ENCODE measurements at regions not wholly inside any gene's neighbourhood (a gene's known extent, or its start where the extent isn't known, plus 50 kb on each side); places are given as distances from the start of the nearest gene placed in this dataset.
"Not testable (repeated sequence)": the region's sequence is repeated elsewhere in the genome, so short reads cannot be mapped to it uniquely, and the experiment has no call there.

- H3K4me1 ChIP-seq (ENCODE audit: control insufficient read depth, insufficient read depth, low read length, poor library complexity, severe bottlenecking); H3K4me3 ChIP-seq (ENCODE audit: insufficient read depth, low read depth, low read length, poor library complexity, severe bottlenecking); H3K27me3 ChIP-seq (replicated peaks; ENCODE audit: control insufficient read depth, insufficient read depth, low read length, poor library complexity, severe bottlenecking); H3K9me3 ChIP-seq (ENCODE audit: control insufficient read depth, low read length); DNase-seq; H3K36me3 ChIP-seq (ENCODE audit: control insufficient read depth, insufficient read depth, low read length); H3K27ac ChIP-seq (ENCODE audit: insufficient read depth, low read length, poor library complexity, severe bottlenecking): not testable (repeated sequence)
These were observed 80.3 kb downstream of the LYZL2 start for GRCh38 chr10:30549134-30549687.

GRCh38 chr10:30546511-30546910 lies 83.0 kb downstream of the LYZL2 start:
- H3K27me3 ChIP-seq (replicated peaks; ENCODE audit: control insufficient read depth, insufficient read depth, low read length, poor library complexity, severe bottlenecking) = no peaks in the 10 kb centered on the region

GRCh38 chr10:30542895-30543288 lies 86.7 kb downstream of the LYZL2 start:
- DNase-seq = no peak
- no peaks in the 10 kb centered on the region for H3K36me3 ChIP-seq (ENCODE audit: control insufficient read depth, insufficient read depth, low read length)
- H3K4me3 ChIP-seq (ENCODE audit: insufficient read depth, low read depth, low read length, poor library complexity, severe bottlenecking) = no peak overlapping the region
- H3K9me3 ChIP-seq (ENCODE audit: control insufficient read depth, low read length) = no peaks in the 10 kb centered on the region
- no peak overlapping the region for H3K27ac ChIP-seq (ENCODE audit: insufficient read depth, low read length, poor library complexity, severe bottlenecking)
- no peaks in the 10 kb centered on the region for H3K4me1 ChIP-seq (ENCODE audit: control insufficient read depth, insufficient read depth, low read length, poor library complexity, severe bottlenecking)
- no peaks in the 10 kb centered on the region for H3K27me3 ChIP-seq (replicated peaks; ENCODE audit: control insufficient read depth, insufficient read depth, low read length, poor library complexity, severe bottlenecking)

More at GRCh38 chr10:30546511-30546910, 83.0 kb downstream of the LYZL2 start:
- Histone ChIP-seq H3K9me3 (ENCODE audit: control insufficient read depth, low read length) (no peaks in the 10 kb centered on the region), H3K4me1 (ENCODE audit: control insufficient read depth, insufficient read depth, low read length, poor library complexity, severe bottlenecking) (no peaks in the 10 kb centered on the region), H3K36me3 (ENCODE audit: control insufficient read depth, insufficient read depth, low read length) (no peaks in the 10 kb centered on the region), H3K4me3 (ENCODE audit: insufficient read depth, low read depth, low read length, poor library complexity, severe bottlenecking) (no peak overlapping the region), H3K27ac (ENCODE audit: insufficient read depth, low read length, poor library complexity, severe bottlenecking) (no peak overlapping the region)
- DNase-seq = no peak

- Histone ChIP-seq H3K4me3 (ENCODE audit: insufficient read depth, low read depth, low read length, poor library complexity, severe bottlenecking) (no peak overlapping the region), H3K4me1 (ENCODE audit: control insufficient read depth, insufficient read depth, low read length, poor library complexity, severe bottlenecking) (no peaks in the 10 kb centered on the region), H3K9me3 (ENCODE audit: control insufficient read depth, low read length) (no peaks in the 10 kb centered on the region), H3K27me3 (replicated peaks; ENCODE audit: control insufficient read depth, insufficient read depth, low read length, poor library complexity, severe bottlenecking) (no peaks in the 10 kb centered on the region), H3K27ac (ENCODE audit: insufficient read depth, low read length, poor library complexity, severe bottlenecking) (no peak overlapping the region), H3K36me3 (ENCODE audit: control insufficient read depth, insufficient read depth, low read length) (no peaks in the 10 kb centered on the region)
- no peak for DNase-seq
These were observed 87.3 kb downstream of the LYZL2 start for GRCh38 chr10:30542001-30542894.

- H3K9me3 ChIP-seq (ENCODE audit: control insufficient read depth, low read length) = no peaks in the 10 kb centered on the region
- H3K36me3 ChIP-seq (ENCODE audit: control insufficient read depth, insufficient read depth, low read length) = no peaks in the 10 kb centered on the region
- H3K27me3 ChIP-seq (replicated peaks; ENCODE audit: control insufficient read depth, insufficient read depth, low read length, poor library complexity, severe bottlenecking) = no peaks in the 10 kb centered on the region
- no peak for DNase-seq
- no peak overlapping the region for H3K4me3 ChIP-seq (ENCODE audit: insufficient read depth, low read depth, low read length, poor library complexity, severe bottlenecking)
- H3K27ac ChIP-seq (ENCODE audit: insufficient read depth, low read length, poor library complexity, severe bottlenecking) = no peak overlapping the region
- H3K4me1 ChIP-seq (ENCODE audit: control insufficient read depth, insufficient read depth, low read length, poor library complexity, severe bottlenecking) = no peaks in the 10 kb centered on the region
These were observed 89.3 kb downstream of the LYZL2 start for GRCh38 chr10:30540276-30540675.

- no peak for DNase-seq
- Histone ChIP-seq H3K36me3 (ENCODE audit: control insufficient read depth, insufficient read depth, low read length) (no peaks in the 10 kb centered on the region), H3K27ac (ENCODE audit: insufficient read depth, low read length, poor library complexity, severe bottlenecking) (no peak overlapping the region), H3K27me3 (replicated peaks; ENCODE audit: control insufficient read depth, insufficient read depth, low read length, poor library complexity, severe bottlenecking) (no peaks in the 10 kb centered on the region), H3K4me1 (ENCODE audit: control insufficient read depth, insufficient read depth, low read length, poor library complexity, severe bottlenecking) (no peaks in the 10 kb centered on the region), H3K9me3 (ENCODE audit: control insufficient read depth, low read length) (no peaks in the 10 kb centered on the region), H3K4me3 (ENCODE audit: insufficient read depth, low read depth, low read length, poor library complexity, severe bottlenecking) (no peak overlapping the region)
These were observed 91.5 kb downstream of the LYZL2 start for GRCh38 chr10:30538086-30538485.

- DNase-seq = no peak
- Histone ChIP-seq H3K4me1 (ENCODE audit: control insufficient read depth, insufficient read depth, low read length, poor library complexity, severe bottlenecking) (no peaks in the 10 kb centered on the region), H3K36me3 (ENCODE audit: control insufficient read depth, insufficient read depth, low read length) (no peaks in the 10 kb centered on the region), H3K27me3 (replicated peaks; ENCODE audit: control insufficient read depth, insufficient read depth, low read length, poor library complexity, severe bottlenecking) (no peaks in the 10 kb centered on the region), H3K27ac (ENCODE audit: insufficient read depth, low read length, poor library complexity, severe bottlenecking) (no peak overlapping the region), H3K4me3 (ENCODE audit: insufficient read depth, low read depth, low read length, poor library complexity, severe bottlenecking) (no peak overlapping the region), H3K9me3 (ENCODE audit: control insufficient read depth, low read length) (no peaks in the 10 kb centered on the region)
These were observed 92.0 kb downstream of the LYZL2 start for GRCh38 chr10:30537586-30537985.

GRCh38 chr10:30537158-30537557 lies 92.4 kb downstream of the LYZL2 start:
- H3K27me3 ChIP-seq (replicated peaks; ENCODE audit: control insufficient read depth, insufficient read depth, low read length, poor library complexity, severe bottlenecking); H3K27ac ChIP-seq (ENCODE audit: insufficient read depth, low read length, poor library complexity, severe bottlenecking); H3K4me3 ChIP-seq (ENCODE audit: insufficient read depth, low read depth, low read length, poor library complexity, severe bottlenecking); H3K4me1 ChIP-seq (ENCODE audit: control insufficient read depth, insufficient read depth, low read length, poor library complexity, severe bottlenecking); H3K9me3 ChIP-seq (ENCODE audit: control insufficient read depth, low read length); H3K36me3 ChIP-seq (ENCODE audit: control insufficient read depth, insufficient read depth, low read length); DNase-seq: not testable (repeated sequence)

GRCh38 chr10:30536578-30536977 lies 93.0 kb downstream of the LYZL2 start:
- H3K27me3 ChIP-seq (replicated peaks; ENCODE audit: control insufficient read depth, insufficient read depth, low read length, poor library complexity, severe bottlenecking) = no peaks in the 10 kb centered on the region

GRCh38 chr10:30535677-30536076 lies 93.9 kb downstream of the LYZL2 start:
- no peaks in the 10 kb centered on the region for H3K36me3 ChIP-seq (ENCODE audit: control insufficient read depth, insufficient read depth, low read length)
- no peak overlapping the region for H3K27ac ChIP-seq (ENCODE audit: insufficient read depth, low read length, poor library complexity, severe bottlenecking)
- DNase-seq = no peak
- no peaks in the 10 kb centered on the region for H3K9me3 ChIP-seq (ENCODE audit: control insufficient read depth, low read length)
- no peak overlapping the region for H3K4me3 ChIP-seq (ENCODE audit: insufficient read depth, low read depth, low read length, poor library complexity, severe bottlenecking)
- H3K4me1 ChIP-seq (ENCODE audit: control insufficient read depth, insufficient read depth, low read length, poor library complexity, severe bottlenecking) = no peaks in the 10 kb centered on the region
- no peaks in the 10 kb centered on the region for H3K27me3 ChIP-seq (replicated peaks; ENCODE audit: control insufficient read depth, insufficient read depth, low read length, poor library complexity, severe bottlenecking)

More at GRCh38 chr10:30536578-30536977, 93.0 kb downstream of the LYZL2 start:
- no peak overlapping the region for H3K4me3 ChIP-seq (ENCODE audit: insufficient read depth, low read depth, low read length, poor library complexity, severe bottlenecking)
- no peak overlapping the region for H3K27ac ChIP-seq (ENCODE audit: insufficient read depth, low read length, poor library complexity, severe bottlenecking)
- H3K9me3 ChIP-seq (ENCODE audit: control insufficient read depth, low read length) = no peaks in the 10 kb centered on the region
- no peak for DNase-seq
- H3K36me3 ChIP-seq (ENCODE audit: control insufficient read depth, insufficient read depth, low read length) = no peaks in the 10 kb centered on the region
- no peaks in the 10 kb centered on the region for H3K4me1 ChIP-seq (ENCODE audit: control insufficient read depth, insufficient read depth, low read length, poor library complexity, severe bottlenecking)
